ENCODE measurements at regions not wholly inside any gene's neighbourhood (a gene's known extent, or its start where the extent isn't known, plus 50 kb on each side); places are given as distances from the start of the nearest gene placed in this dataset.

- TF ChIP-seq CTCF (IDR thresholded peaks at IDR 0.05) (no peak), POLR2A (IDR thresholded peaks at IDR 0.05) (no peak)
Measured at GRCh38 chr14:66405158-66405557, 81.0 kb upstream of the CCDC196 start.

All from body of pancreas (tissue), 4 donors.